ENCODE measurements at regions not wholly inside any gene's neighbourhood (a gene's known extent, or its start where the extent isn't known, plus 50 kb on each side); places are given as distances from the start of the nearest gene placed in this dataset.

DNA sequence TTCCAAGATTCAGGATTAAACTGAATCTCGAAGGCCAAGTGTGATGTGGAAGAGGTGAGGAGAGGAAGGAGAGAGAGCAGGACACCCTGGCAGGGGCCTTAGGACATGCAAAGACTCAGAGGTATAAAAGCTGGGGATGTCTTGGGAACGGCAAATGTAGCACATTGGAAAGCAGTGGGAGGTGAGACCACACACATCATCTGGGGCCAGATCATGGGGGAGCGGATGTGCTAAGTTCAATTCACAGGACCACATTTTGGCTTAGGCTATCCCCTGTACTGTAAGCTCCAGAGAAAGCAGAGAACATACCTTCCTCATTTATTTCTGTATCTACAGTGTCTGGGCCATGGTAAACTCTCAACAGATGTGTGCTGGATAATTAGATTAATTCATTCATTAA is 59.5 kb upstream of the MBOAT1 start:
- TF ChIP-seq, protein P1, sequence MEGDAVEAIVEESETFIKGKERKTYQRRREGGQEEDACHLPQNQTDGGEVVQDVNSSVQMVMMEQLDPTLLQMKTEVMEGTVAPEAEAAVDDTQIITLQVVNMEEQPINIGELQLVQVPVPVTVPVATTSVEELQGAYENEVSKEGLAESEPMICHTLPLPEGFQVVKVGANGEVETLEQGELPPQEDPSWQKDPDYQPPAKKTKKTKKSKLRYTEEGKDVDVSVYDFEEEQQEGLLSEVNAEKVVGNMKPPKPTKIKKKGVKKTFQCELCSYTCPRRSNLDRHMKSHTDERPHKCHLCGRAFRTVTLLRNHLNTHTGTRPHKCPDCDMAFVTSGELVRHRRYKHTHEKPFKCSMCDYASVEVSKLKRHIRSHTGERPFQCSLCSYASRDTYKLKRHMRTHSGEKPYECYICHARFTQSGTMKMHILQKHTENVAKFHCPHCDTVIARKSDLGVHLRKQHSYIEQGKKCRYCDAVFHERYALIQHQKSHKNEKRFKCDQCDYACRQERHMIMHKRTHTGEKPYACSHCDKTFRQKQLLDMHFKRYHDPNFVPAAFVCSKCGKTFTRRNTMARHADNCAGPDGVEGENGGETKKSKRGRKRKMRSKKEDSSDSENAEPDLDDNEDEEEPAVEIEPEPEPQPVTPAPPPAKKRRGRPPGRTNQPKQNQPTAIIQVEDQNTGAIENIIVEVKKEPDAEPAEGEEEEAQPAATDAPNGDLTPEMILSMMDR (IDR thresholded peaks at IDR 0.05; ENCODE audit: borderline replicate concordance, extremely low read depth, low read length, poor library complexity, severe bottlenecking): no peak
- TF ChIP-seq EZH2 (IDR thresholded peaks at IDR 0.05; ENCODE audit: borderline replicate concordance, low read depth, low read length, severe bottlenecking): no peak

All from DND-41 (cell line).